ENCODE measurements at regions not wholly inside any gene's neighbourhood (a gene's known extent, or its start where the extent isn't known, plus 50 kb on each side); places are given as distances from the start of the nearest gene placed in this dataset.

DNA sequence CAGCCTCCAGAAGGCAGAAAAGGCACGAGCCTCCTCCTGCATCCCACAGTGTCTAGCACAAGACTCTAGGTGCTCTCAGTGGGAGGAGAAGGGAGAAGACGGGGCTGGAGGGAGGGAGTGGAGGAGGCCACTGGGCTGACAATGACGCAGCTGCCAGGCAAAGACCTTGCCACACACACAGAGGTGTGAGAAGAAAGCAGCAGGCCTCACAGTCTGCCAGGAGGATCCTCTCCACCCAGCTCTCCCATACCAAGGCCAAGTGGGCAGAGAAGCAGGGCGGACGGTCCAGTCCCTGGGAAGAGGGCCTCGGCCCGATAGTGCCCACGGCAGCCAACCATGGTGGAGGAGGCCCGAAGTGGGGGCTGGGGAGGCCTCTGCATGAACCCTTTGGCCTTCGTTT lies 78.9 kb downstream of the NCOR2 start:
- Histone ChIP-seq H2AFZ (replicated peaks; ENCODE audit: low read length, poor library complexity) (no peak overlapping the region), H3K9me1 (ENCODE audit: insufficient read depth, low read length) (peaks cover 3% of the 10 kb centered on the region; the same call in 1 of the 2 replicates), H3K23ac (ENCODE audit: low read depth, low read length) (no peak overlapping the region), H2BK20ac (ENCODE audit: low read depth, low read length) (no peak overlapping the region), H3K4me3 (ENCODE audit: insufficient read depth, low read depth, low read length) (no peak overlapping the region), H4K91ac (ENCODE audit: insufficient read depth, low read depth, low read length) (no peak overlapping the region), H4K8ac (ENCODE audit: low read depth in 2 of 2, low read length in 2 of 2) (no peak overlapping the region), H3K27me3 (ENCODE audit: control insufficient read depth, insufficient read depth, low read length) (no peaks in the 10 kb centered on the region), H3K36me3 (ENCODE audit: control insufficient read depth, insufficient read depth, low read length) (peaks cover 41% of the 10 kb centered on the region), H2AK9ac (replicated peaks; ENCODE audit: low read depth, low read length, poor library complexity) (no peak overlapping the region), H4K5ac (ENCODE audit: low read depth, low read length) (no peak overlapping the region), H3K9ac (ENCODE audit: low read depth, low read length) (no peak overlapping the region), H3K4me1 (ENCODE audit: control insufficient read depth, insufficient read depth, low read length) (peaks cover 2% of the 10 kb centered on the region; the same call in 1 of the 2 replicates), H2BK15ac (ENCODE audit: low read depth, low read length) (no peak overlapping the region), H3K4ac (ENCODE audit: low read depth, low read length) (no peak overlapping the region), H3K79me1 (ENCODE audit: low read depth in 1 of 2, low read length in 2 of 2) (peaks cover 43 to 88% of the 10 kb centered on the region in 2 experiments), H3K27ac (ENCODE audit: insufficient read depth, low read length) (no peak overlapping the region), H4K20me1 (ENCODE audit: insufficient read depth, low read length) (peaks cover 92% of the 10 kb centered on the region), H2BK120ac (ENCODE audit: low read depth, low read length) (no peak overlapping the region), H2AK5ac (ENCODE audit: low read depth, low read length) (no peak overlapping the region), H2BK5ac (ENCODE audit: low read depth, low read length, poor library complexity, severe bottlenecking) (no peak overlapping the region), H3K14ac (replicated peaks; ENCODE audit: low read depth, low read length) (no peak overlapping the region), H3K56ac (ENCODE audit: extremely low read depth, insufficient read depth, low read length) (no peak overlapping the region), H3K4me2 (ENCODE audit: low read depth, low read length) (no peak overlapping the region), H3K9me3 (ENCODE audit: control insufficient read depth, insufficient read depth, low read length) (no peaks in the 10 kb centered on the region), H3K18ac (ENCODE audit: low read depth, low read length) (no peak overlapping the region)
- BruUV-seq (replicated peaks), result no TSS peak
- TF ChIP-seq MAZ (IDR thresholded peaks at IDR 0.05; ENCODE audit: borderline replicate concordance, low read depth, low read length), result no peak
- TF ChIP-seq POLR2A (IDR thresholded peaks at IDR 0.05; ENCODE audit: low read depth, low read length), result no peak
- no peak for TF ChIP-seq NFE2L2 (IDR thresholded peaks at IDR 0.05; ENCODE audit: low read depth, low read length)
- TF ChIP-seq SMC3 (IDR thresholded peaks at IDR 0.05; ENCODE audit: low read depth, low read length), result no peak
- TF ChIP-seq, protein P1, sequence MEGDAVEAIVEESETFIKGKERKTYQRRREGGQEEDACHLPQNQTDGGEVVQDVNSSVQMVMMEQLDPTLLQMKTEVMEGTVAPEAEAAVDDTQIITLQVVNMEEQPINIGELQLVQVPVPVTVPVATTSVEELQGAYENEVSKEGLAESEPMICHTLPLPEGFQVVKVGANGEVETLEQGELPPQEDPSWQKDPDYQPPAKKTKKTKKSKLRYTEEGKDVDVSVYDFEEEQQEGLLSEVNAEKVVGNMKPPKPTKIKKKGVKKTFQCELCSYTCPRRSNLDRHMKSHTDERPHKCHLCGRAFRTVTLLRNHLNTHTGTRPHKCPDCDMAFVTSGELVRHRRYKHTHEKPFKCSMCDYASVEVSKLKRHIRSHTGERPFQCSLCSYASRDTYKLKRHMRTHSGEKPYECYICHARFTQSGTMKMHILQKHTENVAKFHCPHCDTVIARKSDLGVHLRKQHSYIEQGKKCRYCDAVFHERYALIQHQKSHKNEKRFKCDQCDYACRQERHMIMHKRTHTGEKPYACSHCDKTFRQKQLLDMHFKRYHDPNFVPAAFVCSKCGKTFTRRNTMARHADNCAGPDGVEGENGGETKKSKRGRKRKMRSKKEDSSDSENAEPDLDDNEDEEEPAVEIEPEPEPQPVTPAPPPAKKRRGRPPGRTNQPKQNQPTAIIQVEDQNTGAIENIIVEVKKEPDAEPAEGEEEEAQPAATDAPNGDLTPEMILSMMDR (conservative IDR thresholded peaks at IDR 0.05; ENCODE audit: low read depth, low read length), result no peak
- no peak for TF ChIP-seq MAFK (IDR thresholded peaks at IDR 0.05; ENCODE audit: low read depth, low read length)
- no peak for TF ChIP-seq CEBPB (IDR thresholded peaks at IDR 0.05; ENCODE audit: low read depth, low read length)
- TF ChIP-seq, protein P2, sequence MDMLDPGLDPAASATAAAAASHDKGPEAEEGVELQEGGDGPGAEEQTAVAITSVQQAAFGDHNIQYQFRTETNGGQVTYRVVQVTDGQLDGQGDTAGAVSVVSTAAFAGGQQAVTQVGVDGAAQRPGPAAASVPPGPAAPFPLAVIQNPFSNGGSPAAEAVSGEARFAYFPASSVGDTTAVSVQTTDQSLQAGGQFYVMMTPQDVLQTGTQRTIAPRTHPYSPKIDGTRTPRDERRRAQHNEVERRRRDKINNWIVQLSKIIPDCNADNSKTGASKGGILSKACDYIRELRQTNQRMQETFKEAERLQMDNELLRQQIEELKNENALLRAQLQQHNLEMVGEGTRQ (IDR thresholded peaks at IDR 0.05; ENCODE audit: low read depth, low read length), result no peak
- no peak for TF ChIP-seq RFX5 (IDR thresholded peaks at IDR 0.05; ENCODE audit: low read depth, low read length)
- no peak for TF ChIP-seq RCOR1 (IDR thresholded peaks at IDR 0.05; ENCODE audit: insufficient replicate concordance, low read length)
- TF ChIP-seq FOS (IDR thresholded peaks at IDR 0.05; ENCODE audit: low read depth, low read length), result no peak
- no peak for TF ChIP-seq CHD1 (IDR thresholded peaks at IDR 0.05; ENCODE audit: low read depth, low read length)
- TF ChIP-seq, protein P3, sequence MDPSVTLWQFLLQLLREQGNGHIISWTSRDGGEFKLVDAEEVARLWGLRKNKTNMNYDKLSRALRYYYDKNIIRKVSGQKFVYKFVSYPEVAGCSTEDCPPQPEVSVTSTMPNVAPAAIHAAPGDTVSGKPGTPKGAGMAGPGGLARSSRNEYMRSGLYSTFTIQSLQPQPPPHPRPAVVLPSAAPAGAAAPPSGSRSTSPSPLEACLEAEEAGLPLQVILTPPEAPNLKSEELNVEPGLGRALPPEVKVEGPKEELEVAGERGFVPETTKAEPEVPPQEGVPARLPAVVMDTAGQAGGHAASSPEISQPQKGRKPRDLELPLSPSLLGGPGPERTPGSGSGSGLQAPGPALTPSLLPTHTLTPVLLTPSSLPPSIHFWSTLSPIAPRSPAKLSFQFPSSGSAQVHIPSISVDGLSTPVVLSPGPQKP (IDR thresholded peaks at IDR 0.05; ENCODE audit: borderline replicate concordance, low read depth, low read length), result no peak
- no peak for DNase-seq
- 92% methylated on average over 6 of the region's 10 CpGs; no CpG with 5 or more reads in 1 of the 2 experiments for WGBS, 2 experiments (ENCODE audit: extremely low coverage in 2 of 2, insufficient read length in 1 of 2)
- no peak for ATAC-seq (ENCODE audit: low read depth)
- intact Hi-C loops (cut with micrococcal nuclease), result no loop called here
- POLR2A ChIA-PET (ENCODE audit: unreplicated experiment), result no interaction called here
- in situ Hi-C loops (cut with MboI; ENCODE audit: low sequenced_read_pairs), result no loop called here
- dilution Hi-C loops (cut with HindIII; ENCODE audit: low sequenced_read_pairs, unreplicated experiment), result no loop called here
- CTCF ChIA-PET, result no interaction called here

Measured in IMR-90 (cell line).